IMR-90 (cell line): ENCODE measurements at regions not wholly inside any gene's neighbourhood (a gene's known extent, or its start where the extent isn't known, plus 50 kb on each side); places are given as distances from the start of the nearest gene placed in this dataset.

Experiments used
- ATAC-seq: fragments of 200-7000 bp; cut with Tn5 transposase; 2 replicates; pipeline ENCODE4 v1.9.1; 2020; ENCODE audit warnings: low read depth, mild to moderate bottlenecking, moderate library complexity
- BruUV-seq: library from RNA; stranded (reverse); fragments of 400-500 nt; replicated peaks from 2 replicates; lab custom pipeline; 2021; lab: Mats Ljungman, UMichigan
- CTCF ChIA-PET: fragments of 300-600 bp; formaldehyde crosslinking; extraction: SDS; loops from one replicate; lab custom pipeline; 2021; ENCODE audit warnings: antibody characterized with exemption; lab: Yijun Ruan, JAX
- POLR2A ChIA-PET: fragments of 300-600 bp; sonication (Branson Sonifier 250); formaldehyde crosslinking; loops from one replicate; lab custom pipeline; 2022; ENCODE audit warnings: antibody characterized with exemption; ENCODE audit not compliant: unreplicated experiment; lab: Charles Lee
- DNase-seq: peaks from one replicate; pipeline ENCODE4 v3.0.0; 2013
- H2AFZ ChIP-seq: replicated peaks from 2 replicates; pipeline ENCODE3; 2013; ENCODE audit warnings: low read length, mild to moderate bottlenecking; ENCODE audit not compliant: poor library complexity
- H2AK5ac ChIP-seq: 2 replicates; pipeline ENCODE4 v1.6.1; 2013; ENCODE audit warnings: low read depth, low read length, inconsistent platforms
- H2AK9ac ChIP-seq: replicated peaks from 2 replicates; pipeline ENCODE3; 2013; ENCODE audit warnings: mild to moderate bottlenecking, low read depth, low read length, moderate library complexity; ENCODE audit not compliant: poor library complexity
- H2BK120ac ChIP-seq: 2 replicates; pipeline ENCODE4 v1.6.1; 2013; ENCODE audit warnings: low read depth, low read length, inconsistent platforms
- H2BK15ac ChIP-seq: 3 replicates; pipeline ENCODE4 v1.6.1; 2013; ENCODE audit warnings: low read depth, low read length, inconsistent platforms
- H2BK20ac ChIP-seq: 2 replicates; pipeline ENCODE4 v1.6.1; 2013; ENCODE audit warnings: low read depth, mild to moderate bottlenecking, inconsistent platforms, low read length, moderate library complexity
- H2BK5ac ChIP-seq: 2 replicates; pipeline ENCODE4 v1.6.1; 2013; ENCODE audit warnings: mild to moderate bottlenecking, low read depth, low read length, inconsistent platforms; ENCODE audit not compliant: poor library complexity, severe bottlenecking
- H3K14ac ChIP-seq: replicated peaks from 2 replicates; pipeline ENCODE4 v1.6.1; 2013; ENCODE audit warnings: low read depth, low read length, inconsistent platforms
- H3K18ac ChIP-seq: 2 replicates; pipeline ENCODE4 v1.6.1; 2013; ENCODE audit warnings: low read depth, low read length, control low read depth
- H3K23ac ChIP-seq: 2 replicates; pipeline ENCODE4 v1.6.1; 2013; ENCODE audit warnings: low read depth, low read length, inconsistent platforms
- H3K27ac ChIP-seq: 2 replicates; pipeline ENCODE4 v1.5.1; 2013; ENCODE audit warnings: mild to moderate bottlenecking, control low read depth, low read length; ENCODE audit not compliant: insufficient read depth
- H3K27me3 ChIP-seq: 2 replicates; pipeline ENCODE4 v1.6.1; 2013; ENCODE audit warnings: low read length; ENCODE audit not compliant: control insufficient read depth, insufficient read depth
- H3K36me3 ChIP-seq: 2 replicates; pipeline ENCODE4 v1.6.1; 2013; ENCODE audit warnings: low read length, mixed read lengths; ENCODE audit not compliant: control insufficient read depth, insufficient read depth
- H3K4ac ChIP-seq: 2 replicates; pipeline ENCODE4 v1.6.1; 2013; ENCODE audit warnings: low read depth, low read length, inconsistent platforms
- H3K4me1 ChIP-seq: 2 replicates; pipeline ENCODE4 v1.6.1; 2013; ENCODE audit warnings: low read length, mixed read lengths; ENCODE audit not compliant: control insufficient read depth, insufficient read depth
- H3K4me2 ChIP-seq: 2 replicates; pipeline ENCODE4 v1.6.1; 2013; ENCODE audit warnings: low read depth, mild to moderate bottlenecking, control low read depth, low read length, moderate library complexity
- H3K4me3 ChIP-seq: 2 replicates; pipeline ENCODE4 v1.5.1; 2013; ENCODE audit warnings: low read depth, mild to moderate bottlenecking, control low read depth, low read length, moderate library complexity; ENCODE audit not compliant: insufficient read depth
- H3K56ac ChIP-seq: 2 replicates; pipeline ENCODE4 v1.6.1; 2013; ENCODE audit warnings: low read length, inconsistent platforms; ENCODE audit not compliant: insufficient read depth; ENCODE audit errors: extremely low read depth
- H3K79me1 ChIP-seq, 2 experiments: 2 replicates each; pipeline ENCODE4 v1.6.1; 2013; ENCODE audit warnings: low read length in 2 of 2, inconsistent platforms in 1 of 2, low read depth in 1 of 2
- H3K9ac ChIP-seq: 2 replicates; pipeline ENCODE4 v1.6.1; 2013; ENCODE audit warnings: low read depth, low read length, control low read depth
- H3K9me1 ChIP-seq: 2 replicates; pipeline ENCODE4 v1.6.1; 2013; ENCODE audit warnings: low read length, inconsistent platforms; ENCODE audit not compliant: insufficient read depth
- H3K9me3 ChIP-seq: 2 replicates; pipeline ENCODE4 v1.6.1; 2013; ENCODE audit warnings: low read length; ENCODE audit not compliant: control insufficient read depth, insufficient read depth
- H4K20me1 ChIP-seq: 2 replicates; pipeline ENCODE4 v1.6.1; 2013; ENCODE audit warnings: low read length, inconsistent platforms; ENCODE audit not compliant: insufficient read depth
- H4K5ac ChIP-seq: 2 replicates; pipeline ENCODE4 v1.6.1; 2013; ENCODE audit warnings: mild to moderate bottlenecking, low read depth, low read length, control low read depth
- H4K8ac ChIP-seq, 2 experiments: 2 replicates each; pipeline ENCODE4 v1.6.1; 2013; ENCODE audit warnings: low read depth in 2 of 2, low read length in 2 of 2, control low read depth in 1 of 2, inconsistent platforms in 1 of 2
- H4K91ac ChIP-seq: 2 replicates; pipeline ENCODE4 v1.6.1; 2013; ENCODE audit warnings: low read depth, low read length, inconsistent platforms; ENCODE audit not compliant: insufficient read depth
- BHLHE40 ChIP-seq: fragments of 150-350 bp; IDR thresholded peaks from 2 replicates; pipeline ENCODE4 v1.6.1; 2016; ENCODE audit warnings: mild to moderate bottlenecking, low read depth, low read length
- CEBPB ChIP-seq: IDR thresholded peaks from 2 replicates; pipeline ENCODE4 v1.6.1; 2012; ENCODE audit warnings: low read depth, low read length, improper control_type of control experiment
- CHD1 ChIP-seq: IDR thresholded peaks from 2 replicates; pipeline ENCODE4 v1.6.1; 2012; ENCODE audit warnings: low read depth, low read length, improper control_type of control experiment
- CTCF ChIP-seq: conservative IDR thresholded peaks from 2 replicates; pipeline ENCODE4 v1.5.1; 2012; ENCODE audit warnings: mild to moderate bottlenecking, low read depth, low read length, improper control_type of control experiment
- ELK1 ChIP-seq: fragments of 150-350 bp; IDR thresholded peaks from 2 replicates; pipeline ENCODE4 v1.6.1; 2016; ENCODE audit warnings: low read depth, mild to moderate bottlenecking, low read length, moderate library complexity, borderline replicate concordance
- FOS ChIP-seq: fragments of 150-350 bp; IDR thresholded peaks from 2 replicates; pipeline ENCODE4 v1.6.1; 2016; ENCODE audit warnings: low read depth, low read length
- MAZ ChIP-seq: IDR thresholded peaks from 2 replicates; pipeline ENCODE4 v1.6.1; 2012; ENCODE audit warnings: low read depth, mild to moderate bottlenecking, low read length, improper control_type of control experiment, moderate library complexity, borderline replicate concordance
- NFE2L2 ChIP-seq: fragments of 150-350 bp; IDR thresholded peaks from 2 replicates; pipeline ENCODE4 v1.6.1; 2016; ENCODE audit warnings: low read depth, mild to moderate bottlenecking, low read length
- POLR2A ChIP-seq: IDR thresholded peaks from 2 replicates; pipeline ENCODE4 v1.6.1; 2012; ENCODE audit warnings: mild to moderate bottlenecking, low read depth, low read length
- RAD21 ChIP-seq: IDR thresholded peaks from 2 replicates; pipeline ENCODE4 v1.6.1; 2012; ENCODE audit warnings: low read length, improper control_type of control experiment
- RCOR1 ChIP-seq: IDR thresholded peaks from 2 replicates; pipeline ENCODE4 v1.6.1; 2012; ENCODE audit warnings: mild to moderate bottlenecking, low read length, improper control_type of control experiment; ENCODE audit not compliant: insufficient replicate concordance
- RFX5 ChIP-seq: IDR thresholded peaks from 2 replicates; pipeline ENCODE4 v1.8.0; 2012; ENCODE audit warnings: low read depth, mild to moderate bottlenecking, low read length, moderate library complexity
- USF2 ChIP-seq: fragments of 150-350 bp; IDR thresholded peaks from 2 replicates; pipeline ENCODE4 v1.6.1; 2017; ENCODE audit warnings: mild to moderate bottlenecking, antibody characterized with exemption, low read length, low read depth
- WGBS, 2 experiments: methylation state at CpG; one replicate each; pipeline versions ENCODE4 v1.1.5 to v1.1.7; 2013; ENCODE audit warnings: missing lambda C conversion rate in 2 of 2; ENCODE audit not compliant: insufficient read length in 1 of 2; ENCODE audit errors: extremely low coverage in 2 of 2; 5-methylcytosine and 5-hydroxymethylcytosine counted together
- dilution Hi-C: fragments of 300-500 bp; cut with HindIII; formaldehyde crosslinking; loops from one replicate; pipeline ENCODE4 v1.14.3; 2018; ENCODE audit warnings: low sequenced_read_pairs; ENCODE audit not compliant: unreplicated experiment
- in situ Hi-C: fragments of 300-500 bp; cut with MboI; formaldehyde crosslinking; loops from 3 replicates; pipeline ENCODE4 v1.14.3; 2019; ENCODE audit warnings: low sequenced_read_pairs, inconsistent platforms, mixed read lengths
- intact Hi-C: fragments of 100-400 bp; cut with micrococcal nuclease; formaldehyde crosslinking; loops from 2 replicates; pipeline ENCODE4 v1.10.0; 2022

GRCh38 chr4:33532821-33533220 is 2711.5 kb downstream of the ARAP2 start:
- ChIA-PET CTCF (no interaction called here), POLR2A (no interaction called here)
- Histone ChIP-seq H3K9ac (no peak overlapping the region), H4K91ac (no peak overlapping the region), H2AFZ (no peak overlapping the region), H3K18ac (no peak overlapping the region), H3K79me1 (no peaks in the 10 kb centered on the region), H3K4ac (no peak overlapping the region), H2BK120ac (no peak overlapping the region), H3K4me3 (no peak overlapping the region), H2AK9ac (no peak overlapping the region), H3K56ac (no peak overlapping the region), H2AK5ac (no peak overlapping the region), H3K27ac (no peak overlapping the region), H3K27me3 (no peaks in the 10 kb centered on the region), H3K4me2 (no peak overlapping the region), H3K9me3 (no peaks in the 10 kb centered on the region), H3K9me1 (no peaks in the 10 kb centered on the region), H4K20me1 (no peaks in the 10 kb centered on the region), H4K5ac (no peak overlapping the region), H3K14ac (no peak overlapping the region), H4K8ac (no peak overlapping the region), H2BK5ac (no peak overlapping the region), H2BK20ac (no peak overlapping the region), H3K4me1 (no peaks in the 10 kb centered on the region), H3K36me3 (no peaks in the 10 kb centered on the region), H3K23ac (no peak overlapping the region), H2BK15ac (no peak overlapping the region)
- intact Hi-C loops, result no loop called here
- BruUV-seq, result no TSS peak
- dilution Hi-C loops, result no loop called here
- ATAC-seq (no peak), DNase-seq (no peak)
- WGBS, 2 experiments, result no CpG with 5 or more reads among the region's 2 CpGs
- TF ChIP-seq POLR2A (no peak), MAZ (no peak), CEBPB (no peak), RFX5 (no peak), NFE2L2 (no peak), ELK1 (no peak), CTCF (no peak), CHD1 (no peak), RAD21 (no peak), USF2 (no peak), BHLHE40 (no peak), FOS (no peak), RCOR1 (no peak)
- in situ Hi-C loops, result no loop called here
